ENCODE measurements at regions not wholly inside any gene's neighbourhood (a gene's known extent, or its start where the extent isn't known, plus 50 kb on each side); places are given as distances from the start of the nearest gene placed in this dataset.
"Not testable (repeated sequence)": the region's sequence is repeated elsewhere in the genome, so short reads cannot be mapped to it uniquely, and the experiment has no call there.

DNA sequence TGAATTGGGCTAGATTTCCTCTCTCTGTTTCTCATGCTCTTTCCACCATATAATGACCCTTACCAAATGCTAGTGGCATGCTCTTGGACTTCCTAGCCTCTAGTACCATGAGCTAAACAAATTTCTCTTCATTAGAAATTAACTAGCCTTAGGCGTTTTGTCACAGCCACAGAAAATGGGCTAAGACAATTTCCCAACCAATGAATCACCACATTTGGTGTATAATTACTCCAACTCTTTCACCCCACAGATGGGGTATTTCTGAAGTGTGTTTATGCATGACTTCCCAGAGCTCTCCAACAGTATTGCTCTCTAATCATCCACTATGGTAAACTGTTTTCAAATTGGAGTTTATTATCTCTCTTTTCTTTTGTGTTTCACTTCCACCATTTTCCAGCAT, 1041.1 kb upstream of the COX7C start:
- no peaks in the 10 kb centered on the region for H3F3A ChIP-seq (ENCODE audit: insufficient read depth, low read length, poor library complexity, severe bottlenecking)
- no peaks in the 10 kb centered on the region for H3K27me3 ChIP-seq (ENCODE audit: insufficient read depth, low read depth, low read length)
- no peak overlapping the region for H3K4me3 ChIP-seq (ENCODE audit: low read length)
- TF ChIP-seq, protein P1, sequence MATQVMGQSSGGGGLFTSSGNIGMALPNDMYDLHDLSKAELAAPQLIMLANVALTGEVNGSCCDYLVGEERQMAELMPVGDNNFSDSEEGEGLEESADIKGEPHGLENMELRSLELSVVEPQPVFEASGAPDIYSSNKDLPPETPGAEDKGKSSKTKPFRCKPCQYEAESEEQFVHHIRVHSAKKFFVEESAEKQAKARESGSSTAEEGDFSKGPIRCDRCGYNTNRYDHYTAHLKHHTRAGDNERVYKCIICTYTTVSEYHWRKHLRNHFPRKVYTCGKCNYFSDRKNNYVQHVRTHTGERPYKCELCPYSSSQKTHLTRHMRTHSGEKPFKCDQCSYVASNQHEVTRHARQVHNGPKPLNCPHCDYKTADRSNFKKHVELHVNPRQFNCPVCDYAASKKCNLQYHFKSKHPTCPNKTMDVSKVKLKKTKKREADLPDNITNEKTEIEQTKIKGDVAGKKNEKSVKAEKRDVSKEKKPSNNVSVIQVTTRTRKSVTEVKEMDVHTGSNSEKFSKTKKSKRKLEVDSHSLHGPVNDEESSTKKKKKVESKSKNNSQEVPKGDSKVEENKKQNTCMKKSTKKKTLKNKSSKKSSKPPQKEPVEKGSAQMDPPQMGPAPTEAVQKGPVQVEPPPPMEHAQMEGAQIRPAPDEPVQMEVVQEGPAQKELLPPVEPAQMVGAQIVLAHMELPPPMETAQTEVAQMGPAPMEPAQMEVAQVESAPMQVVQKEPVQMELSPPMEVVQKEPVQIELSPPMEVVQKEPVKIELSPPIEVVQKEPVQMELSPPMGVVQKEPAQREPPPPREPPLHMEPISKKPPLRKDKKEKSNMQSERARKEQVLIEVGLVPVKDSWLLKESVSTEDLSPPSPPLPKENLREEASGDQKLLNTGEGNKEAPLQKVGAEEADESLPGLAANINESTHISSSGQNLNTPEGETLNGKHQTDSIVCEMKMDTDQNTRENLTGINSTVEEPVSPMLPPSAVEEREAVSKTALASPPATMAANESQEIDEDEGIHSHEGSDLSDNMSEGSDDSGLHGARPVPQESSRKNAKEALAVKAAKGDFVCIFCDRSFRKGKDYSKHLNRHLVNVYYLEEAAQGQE (IDR thresholded peaks at IDR 0.05; ENCODE audit: borderline replicate concordance) = no peak
- TF ChIP-seq RAD21 (conservative IDR thresholded peaks at IDR 0.05) = no peak
- TF ChIP-seq MXI1 (conservative IDR thresholded peaks at IDR 0.05; ENCODE audit: poor library complexity, severe bottlenecking) = no peak
- TF ChIP-seq, protein P2, sequence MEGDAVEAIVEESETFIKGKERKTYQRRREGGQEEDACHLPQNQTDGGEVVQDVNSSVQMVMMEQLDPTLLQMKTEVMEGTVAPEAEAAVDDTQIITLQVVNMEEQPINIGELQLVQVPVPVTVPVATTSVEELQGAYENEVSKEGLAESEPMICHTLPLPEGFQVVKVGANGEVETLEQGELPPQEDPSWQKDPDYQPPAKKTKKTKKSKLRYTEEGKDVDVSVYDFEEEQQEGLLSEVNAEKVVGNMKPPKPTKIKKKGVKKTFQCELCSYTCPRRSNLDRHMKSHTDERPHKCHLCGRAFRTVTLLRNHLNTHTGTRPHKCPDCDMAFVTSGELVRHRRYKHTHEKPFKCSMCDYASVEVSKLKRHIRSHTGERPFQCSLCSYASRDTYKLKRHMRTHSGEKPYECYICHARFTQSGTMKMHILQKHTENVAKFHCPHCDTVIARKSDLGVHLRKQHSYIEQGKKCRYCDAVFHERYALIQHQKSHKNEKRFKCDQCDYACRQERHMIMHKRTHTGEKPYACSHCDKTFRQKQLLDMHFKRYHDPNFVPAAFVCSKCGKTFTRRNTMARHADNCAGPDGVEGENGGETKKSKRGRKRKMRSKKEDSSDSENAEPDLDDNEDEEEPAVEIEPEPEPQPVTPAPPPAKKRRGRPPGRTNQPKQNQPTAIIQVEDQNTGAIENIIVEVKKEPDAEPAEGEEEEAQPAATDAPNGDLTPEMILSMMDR (IDR thresholded peaks at IDR 0.05; ENCODE audit: poor library complexity, severe bottlenecking) = no peak
- TF ChIP-seq EZH2 (IDR thresholded peaks at IDR 0.05; ENCODE audit: borderline replicate concordance, insufficient read depth, low read length, poor library complexity, severe bottlenecking) = no peak
- no peak for TF ChIP-seq TAF1 (IDR thresholded peaks at IDR 0.05; ENCODE audit: low read depth)
- TF ChIP-seq POLR2AphosphoS5 (IDR thresholded peaks at IDR 0.05) = no peak
- TF ChIP-seq SMC3 (conservative IDR thresholded peaks at IDR 0.05; ENCODE audit: poor library complexity) = no peak
- no peak for TF ChIP-seq EP300 (conservative IDR thresholded peaks at IDR 0.05; ENCODE audit: poor library complexity, severe bottlenecking)
- no peaks in the 10 kb centered on the region for H3K79me2 ChIP-seq (replicated peaks; ENCODE audit: insufficient read depth, low read length)
- H4K20me1 ChIP-seq (ENCODE audit: insufficient read depth) = no peaks in the 10 kb centered on the region
- H3K9me3 ChIP-seq (ENCODE audit: low read length) = no peaks in the 10 kb centered on the region
- H3K4me2 ChIP-seq (ENCODE audit: low read length) = no peak overlapping the region
- no peak overlapping the region for H2AFZ ChIP-seq (ENCODE audit: low read depth, low read length)
- no peak overlapping the region for H3K9ac ChIP-seq (ENCODE audit: low read length)
- no peaks in the 10 kb centered on the region for H3K36me3 ChIP-seq (ENCODE audit: insufficient read depth, low read length)
- H3K27ac ChIP-seq (ENCODE audit: low read length) = no peak overlapping the region
- no peaks in the 10 kb centered on the region for H3K9me2 ChIP-seq (ENCODE audit: insufficient read depth, low read length)

DNA sequence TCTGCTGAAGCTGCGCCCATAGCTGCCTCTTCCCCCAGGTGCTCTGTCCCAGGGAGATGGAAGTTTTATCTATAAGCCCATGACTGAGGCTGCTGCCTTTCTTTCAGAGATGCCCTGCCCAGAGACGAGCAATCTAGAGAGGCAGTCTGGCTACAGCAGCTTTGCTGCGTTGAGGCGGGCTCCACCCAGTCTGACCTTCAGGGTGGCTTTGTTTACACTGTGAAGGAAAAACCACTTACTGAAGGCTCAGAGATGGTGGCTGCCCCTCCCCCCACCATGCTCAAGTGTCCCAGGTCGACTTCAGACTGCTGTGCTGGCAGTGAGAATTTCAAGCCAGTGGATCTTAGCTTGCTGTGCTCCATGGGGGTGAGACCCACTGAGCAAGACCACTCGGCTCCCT, 1029.9 kb upstream of the COX7C start:
- not testable (repeated sequence) for H3K36me3 ChIP-seq (ENCODE audit: insufficient read depth, low read length); H3K4me2 ChIP-seq (ENCODE audit: low read length); H3K9me3 ChIP-seq (ENCODE audit: low read length); H4K20me1 ChIP-seq (ENCODE audit: insufficient read depth); H2AFZ ChIP-seq (ENCODE audit: low read depth, low read length); H3K79me2 ChIP-seq (replicated peaks; ENCODE audit: insufficient read depth, low read length); H3K9ac ChIP-seq (ENCODE audit: low read length); H3F3A ChIP-seq (ENCODE audit: insufficient read depth, low read length, poor library complexity, severe bottlenecking); H3K27ac ChIP-seq (ENCODE audit: low read length); H3K4me3 ChIP-seq (ENCODE audit: low read length); H3K27me3 ChIP-seq (ENCODE audit: insufficient read depth, low read depth, low read length); H3K9me2 ChIP-seq (ENCODE audit: insufficient read depth, low read length)

DNA sequence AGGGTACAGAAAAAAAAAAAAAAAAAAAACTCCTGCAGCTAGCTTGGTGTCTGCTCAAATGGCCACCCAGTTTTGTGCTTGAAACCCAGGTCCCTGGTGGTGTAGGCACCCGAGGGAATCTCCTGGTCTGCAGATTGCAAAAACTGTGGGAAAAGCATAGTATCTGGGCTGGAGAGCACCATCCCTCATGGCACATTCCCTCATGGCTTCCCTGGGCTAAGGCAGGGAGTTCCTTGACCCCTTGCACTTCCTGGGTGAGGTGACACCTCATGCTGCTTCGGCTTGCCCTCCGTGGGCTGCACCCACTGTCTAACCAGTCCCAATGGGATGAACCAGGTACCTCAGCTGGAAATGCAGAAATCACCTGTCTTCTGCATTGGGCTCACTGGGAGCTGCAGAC, 1029.5 kb upstream of the COX7C start:
- not testable (repeated sequence) for H3K4me2 ChIP-seq (ENCODE audit: low read length); H3K27me3 ChIP-seq (ENCODE audit: insufficient read depth, low read depth, low read length); H3K4me3 ChIP-seq (ENCODE audit: low read length); H3K9me3 ChIP-seq (ENCODE audit: low read length); H4K20me1 ChIP-seq (ENCODE audit: insufficient read depth); H3K79me2 ChIP-seq (replicated peaks; ENCODE audit: insufficient read depth, low read length); H3K9ac ChIP-seq (ENCODE audit: low read length); H3K36me3 ChIP-seq (ENCODE audit: insufficient read depth, low read length); H3F3A ChIP-seq (ENCODE audit: insufficient read depth, low read length, poor library complexity, severe bottlenecking); H2AFZ ChIP-seq (ENCODE audit: low read depth, low read length); H3K9me2 ChIP-seq (ENCODE audit: insufficient read depth, low read length); H3K27ac ChIP-seq (ENCODE audit: low read length)

Measured in neural cell (in vitro differentiated cells).